Left ventricle myocardium superior (tissue), 1 donor: ENCODE measurements at regions not wholly inside any gene's neighbourhood (a gene's known extent, or its start where the extent isn't known, plus 50 kb on each side); places are given as distances from the start of the nearest gene placed in this dataset.

Source experiments
- ATAC-seq: fragments of 200-7000 bp; cut with Tn5 transposase; one replicate; pipeline ENCODE4 v1.9.1; 2020; ENCODE audit warnings: mild to moderate bottlenecking, moderate library complexity
- DNase-seq: peaks from one replicate; pipeline ENCODE4 v3.0.0-alpha.2; 2020
- intact Hi-C: fragments of 100-400 bp; cut with micrococcal nuclease; formaldehyde crosslinking; loops from one replicate; pipeline ENCODE4 v1.11.0; 2022
- donor health status: DM: no; HTN: yes; CAD: no; lungs with severe emphysema.

- DNase-seq (no peak), ATAC-seq (no peak)
- intact Hi-C loops, result no loop called here
Observed at GRCh38 chr13:50149214-50149613, 134.0 kb downstream of the KCNRG start.

DNA sequence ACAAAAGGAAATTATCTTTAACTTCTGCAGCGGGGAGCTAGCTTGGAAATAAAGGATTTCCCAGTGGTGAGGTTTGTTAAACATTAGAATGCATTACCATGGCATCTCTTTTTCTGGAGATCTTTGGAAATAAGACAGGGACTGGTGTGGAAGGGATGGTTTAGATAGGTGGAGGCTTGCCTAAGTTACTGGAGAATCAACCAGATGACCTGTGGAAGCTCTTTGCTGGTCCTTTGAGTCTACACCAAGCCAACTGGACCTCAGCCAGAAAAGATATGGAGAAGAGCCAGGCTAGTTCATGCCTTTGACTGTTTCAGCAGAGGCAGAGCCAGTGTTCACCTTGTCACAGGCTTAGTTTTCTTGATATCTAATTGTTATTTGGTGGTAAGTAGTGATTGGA is 134.7 kb downstream of the KCNRG start:
- ATAC-seq (peak; percentile 95), DNase-seq (no peak)
- intact Hi-C loops, result no loop called here

DNA sequence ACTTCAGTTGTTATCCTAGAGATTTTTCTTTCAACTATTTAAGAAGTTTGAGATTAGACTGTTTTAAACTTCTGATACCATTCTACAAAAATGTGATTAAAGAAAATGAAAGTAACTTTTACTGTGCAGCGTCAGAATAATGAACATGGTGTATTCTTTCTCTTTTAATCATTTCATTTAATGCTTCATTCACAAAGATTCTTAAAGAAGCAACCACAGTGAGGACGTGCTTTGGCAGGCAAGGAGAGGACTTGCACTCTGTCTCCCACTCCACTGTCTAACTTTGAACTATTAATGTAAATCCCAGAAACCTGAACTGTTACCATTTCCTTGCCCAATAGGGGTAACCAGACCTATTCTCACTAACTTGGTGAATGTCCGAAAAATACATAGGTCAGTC is 137.0 kb downstream of the KCNRG start:
- ATAC-seq, result no peak
- DNase-seq, result no peak
- intact Hi-C loops, result no loop called here

DNA sequence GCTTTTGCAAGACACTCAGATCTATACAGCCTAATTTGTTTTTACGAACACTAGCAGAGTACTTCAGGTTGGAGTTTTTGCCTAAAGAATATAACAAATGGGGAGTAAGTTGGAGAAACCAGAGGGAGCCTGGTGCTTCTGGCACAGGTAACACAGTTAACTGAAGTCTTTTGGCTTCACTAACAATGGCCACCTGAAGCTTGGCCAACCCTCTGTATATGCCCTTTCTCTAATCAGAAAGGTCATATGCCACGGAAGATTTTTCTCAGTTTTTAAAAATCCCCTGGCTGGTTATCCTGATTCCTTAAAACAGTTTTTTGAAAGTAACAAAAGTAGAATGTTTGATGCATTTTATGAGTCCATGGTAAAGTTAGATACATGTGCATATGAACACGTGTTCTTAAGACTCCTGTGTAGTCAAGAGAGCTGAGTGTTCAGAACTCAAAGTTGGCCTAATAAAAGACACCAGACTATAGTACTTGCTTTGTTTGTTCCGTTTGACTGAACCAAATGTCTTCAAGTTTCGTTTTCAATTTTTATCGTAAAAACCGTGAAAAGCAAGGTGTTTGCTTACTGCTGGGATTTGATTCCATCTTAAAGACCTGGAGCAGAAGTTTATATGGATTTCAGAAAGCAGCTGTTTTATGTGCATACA is 137.5 kb downstream of the KCNRG start:
- DNase-seq (no peak), ATAC-seq (no peak)
- intact Hi-C loops, result no loop called here

GRCh38 chr13:50153401-50153800 is 138.2 kb downstream of the KCNRG start:
- intact Hi-C loops, result no loop called here
- no peak for ATAC-seq
- DNase-seq, result no peak

- DNase-seq, result no peak
- intact Hi-C loops, result no loop called here
- ATAC-seq, result no peak
Observed at GRCh38 chr13:50153876-50154275, 138.6 kb downstream of the KCNRG start.

DNA sequence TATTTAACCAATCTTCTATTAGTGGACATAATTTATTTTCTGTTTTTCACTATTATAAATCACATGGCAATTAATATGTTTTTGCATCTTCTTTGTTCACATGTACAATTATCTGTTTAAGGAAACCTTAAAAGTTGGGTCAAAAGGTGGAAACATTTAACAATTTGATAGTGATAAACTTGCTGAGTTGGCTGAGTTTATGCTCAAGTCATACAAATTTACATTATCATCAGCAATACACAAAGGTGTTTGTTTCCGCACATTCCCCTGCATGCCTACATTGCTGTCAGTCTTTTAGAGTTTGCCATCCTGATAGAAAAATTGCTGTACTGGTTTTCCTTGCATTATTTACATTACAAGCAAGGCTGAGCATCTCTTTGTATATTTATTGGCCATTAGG is 139.5 kb downstream of the KCNRG start:
- no peak for ATAC-seq
- no peak for DNase-seq
- intact Hi-C loops, result no loop called here

GRCh38 chr13:50156140-50156539 is 140.9 kb downstream of the KCNRG start:
- intact Hi-C loops, result no loop called here
- ATAC-seq (no peak), DNase-seq (no peak)

- DNase-seq (no peak), ATAC-seq (peak; percentile 48)
- intact Hi-C loops, result no loop called here
Observed at GRCh38 chr13:50156561-50157127, 141.4 kb downstream of the KCNRG start.

DNA sequence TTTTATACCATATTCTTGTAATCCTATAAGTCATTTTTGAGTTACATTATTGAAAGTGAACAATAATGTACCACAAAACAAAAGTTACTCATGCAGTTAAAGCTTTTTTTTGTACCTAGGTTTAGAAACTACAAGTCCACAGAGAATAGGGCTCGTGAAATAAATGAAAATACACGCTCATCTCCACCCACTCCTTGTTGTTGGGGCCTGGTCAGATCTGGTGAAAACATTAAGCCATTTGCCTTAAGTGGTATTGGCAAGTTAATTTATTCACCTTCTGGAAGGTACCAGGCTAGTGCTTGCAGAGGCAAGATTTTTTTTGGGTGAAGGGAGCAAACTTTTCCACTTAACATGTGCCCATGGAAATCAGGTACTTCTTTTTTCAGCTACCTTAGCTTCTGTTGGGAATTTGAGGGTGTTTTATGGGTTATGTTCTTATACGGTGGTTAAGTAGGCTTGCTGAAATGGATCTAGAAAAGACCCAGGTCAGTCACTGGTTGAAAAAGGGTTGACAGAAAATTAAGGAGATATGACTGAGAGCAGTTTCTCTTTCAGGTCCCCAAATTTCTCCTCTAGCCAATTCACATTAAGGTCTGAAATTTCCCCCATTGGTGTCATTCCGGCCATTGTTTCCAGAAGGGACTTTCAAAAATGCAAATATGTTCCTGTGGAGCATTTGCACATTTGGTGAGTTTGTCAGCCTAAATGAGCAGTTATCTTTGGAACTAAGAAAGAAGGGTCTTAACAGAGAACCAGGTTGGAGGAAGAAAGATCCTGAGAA is 143.3 kb downstream of the KCNRG start:
- intact Hi-C loops, result no loop called here
- ATAC-seq (no peak), DNase-seq (no peak)

DNA sequence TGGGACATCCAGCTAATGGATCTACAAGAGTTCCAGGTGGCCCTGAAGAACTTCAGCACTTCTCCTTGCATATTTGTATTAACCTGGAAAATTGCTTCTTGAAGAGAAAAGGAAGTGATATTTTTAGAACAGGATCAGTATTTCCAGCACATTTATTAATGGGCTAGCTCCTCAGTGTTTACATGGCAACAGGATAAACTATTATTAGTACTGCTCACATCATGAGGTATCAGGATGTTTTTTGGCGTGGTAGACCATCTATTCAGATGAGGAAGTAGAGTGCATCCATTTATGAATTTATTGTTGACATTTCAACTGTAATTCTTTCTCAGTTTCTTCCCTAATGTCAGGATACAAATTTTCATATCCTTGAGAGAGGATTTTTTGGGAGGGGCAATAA is 144.4 kb downstream of the KCNRG start:
- no peak for ATAC-seq
- intact Hi-C loops, result no loop called here
- DNase-seq, result no peak

DNA sequence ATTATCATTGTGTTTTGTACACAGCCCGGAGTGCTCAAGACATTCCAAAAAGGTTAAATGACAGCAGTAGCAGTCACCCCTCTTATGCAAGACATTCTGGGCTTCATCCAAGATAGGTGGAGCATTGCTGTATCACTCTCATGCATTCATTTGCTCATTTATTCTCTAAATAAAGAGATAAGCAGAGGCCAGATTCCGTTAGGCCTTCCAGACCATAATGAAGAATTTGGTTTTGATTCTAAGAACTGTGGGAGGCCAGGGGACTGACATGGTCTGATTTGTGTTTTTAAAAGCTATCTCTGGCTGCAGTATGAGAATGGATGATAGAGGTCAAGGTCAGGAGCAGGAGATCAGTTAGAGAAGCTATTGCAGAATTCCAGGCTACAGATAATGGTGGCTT is 145.8 kb downstream of the KCNRG start:
- intact Hi-C loops, result no loop called here
- ATAC-seq, result no peak
- no peak for DNase-seq

DNA sequence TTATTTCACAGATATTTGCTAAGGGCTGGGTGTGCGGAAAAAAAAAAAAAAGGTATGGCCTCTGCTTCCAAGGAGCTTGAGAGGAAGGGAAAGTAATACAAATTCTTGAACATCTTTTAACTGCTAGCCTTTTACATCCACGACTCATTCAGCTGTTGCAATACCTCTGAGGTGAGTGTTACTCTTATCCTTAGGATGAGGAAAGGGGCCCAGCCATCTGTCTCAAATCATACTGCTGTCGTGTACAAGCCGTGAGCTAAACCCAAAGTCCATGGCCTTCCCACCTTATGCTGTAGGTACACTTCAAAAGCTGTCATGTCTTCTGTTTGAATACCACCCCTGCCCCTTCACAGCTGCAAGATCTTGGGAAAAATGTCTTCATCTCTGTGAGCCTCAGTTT is 146.8 kb downstream of the KCNRG start:
- ATAC-seq, result no peak
- intact Hi-C loops, result no loop called here
- DNase-seq, result no peak

- intact Hi-C loops, result no loop called here
- ATAC-seq (no peak), DNase-seq (no peak)
Observed at GRCh38 chr13:50162567-50162966, 147.3 kb downstream of the KCNRG start.

DNA sequence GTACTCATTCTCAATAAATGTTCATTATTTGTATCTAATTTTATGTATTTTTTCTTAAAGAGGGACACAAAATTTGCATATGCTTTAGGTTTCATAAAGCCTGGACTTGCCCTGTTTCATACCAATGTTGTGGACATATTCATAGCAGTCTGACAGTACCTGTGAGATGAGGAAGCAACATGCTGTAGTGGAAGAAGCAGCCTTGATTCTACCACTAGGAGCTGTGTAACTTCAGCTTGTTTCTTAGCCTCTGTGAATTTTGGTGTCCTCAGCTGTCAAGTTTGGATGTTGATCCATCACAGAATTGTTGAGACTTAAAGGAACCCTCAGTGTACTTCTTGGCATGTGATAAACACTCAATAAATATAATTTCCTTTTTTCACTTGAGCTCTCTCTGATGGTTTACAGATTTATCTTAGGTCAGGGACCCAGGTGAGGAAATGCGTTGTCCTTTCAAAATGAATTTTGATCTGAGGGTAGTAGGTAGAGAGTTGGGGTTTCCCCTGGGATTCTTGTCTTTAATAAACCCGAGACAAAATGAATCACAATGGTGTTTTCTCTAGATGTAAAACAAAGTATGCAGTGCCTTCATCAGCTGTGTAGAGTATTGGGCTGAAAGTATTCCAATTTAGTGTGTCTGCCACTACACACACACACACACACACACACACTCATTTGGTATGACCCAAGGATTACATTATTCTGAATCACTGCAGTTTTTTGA is 152.1 kb downstream of the KCNRG start:
- DNase-seq (no peak), ATAC-seq (no peak)
- intact Hi-C loops, result no loop called here

DNA sequence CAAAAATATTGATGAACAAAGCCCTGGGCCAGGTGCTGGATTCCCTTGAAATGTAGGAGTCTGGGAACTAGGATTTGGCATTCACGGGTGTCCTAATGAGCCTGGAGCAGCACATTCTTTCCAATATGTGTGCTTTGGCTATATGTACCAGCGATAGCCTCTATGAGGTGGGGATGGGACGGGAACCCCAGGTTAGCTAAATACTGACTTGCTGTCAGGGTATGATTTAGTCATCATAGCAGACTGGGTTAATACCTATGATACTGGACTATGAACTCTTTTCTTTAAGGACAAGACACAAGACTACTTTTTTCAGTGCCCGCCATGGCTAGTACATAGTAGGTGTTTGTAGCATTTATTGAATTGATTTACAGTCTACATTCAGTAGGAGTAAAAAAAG is 152.7 kb downstream of the KCNRG start:
- DNase-seq, result no peak
- intact Hi-C loops, result no loop called here
- ATAC-seq, result no peak

DNA sequence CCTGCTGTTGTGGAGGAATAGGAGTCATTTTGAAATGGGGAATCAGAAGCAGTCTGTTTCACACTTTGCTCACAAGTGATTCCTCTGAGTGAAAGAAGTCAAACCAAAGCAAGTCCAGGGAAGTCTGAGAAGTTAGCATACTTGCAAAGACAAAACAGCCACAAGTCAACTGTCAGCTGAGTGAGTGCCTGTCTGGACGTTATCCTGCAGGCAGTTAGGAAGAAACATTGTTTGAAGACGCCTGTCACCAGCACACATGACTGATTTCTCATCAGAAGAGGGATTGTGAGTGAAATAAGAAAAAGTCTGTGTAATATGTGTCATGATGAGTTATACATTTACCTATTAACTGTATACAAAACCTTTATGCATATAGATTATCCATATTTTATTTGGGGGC is 153.5 kb downstream of the KCNRG start:
- no peak for ATAC-seq
- intact Hi-C loops, result no loop called here
- DNase-seq, result no peak

DNA sequence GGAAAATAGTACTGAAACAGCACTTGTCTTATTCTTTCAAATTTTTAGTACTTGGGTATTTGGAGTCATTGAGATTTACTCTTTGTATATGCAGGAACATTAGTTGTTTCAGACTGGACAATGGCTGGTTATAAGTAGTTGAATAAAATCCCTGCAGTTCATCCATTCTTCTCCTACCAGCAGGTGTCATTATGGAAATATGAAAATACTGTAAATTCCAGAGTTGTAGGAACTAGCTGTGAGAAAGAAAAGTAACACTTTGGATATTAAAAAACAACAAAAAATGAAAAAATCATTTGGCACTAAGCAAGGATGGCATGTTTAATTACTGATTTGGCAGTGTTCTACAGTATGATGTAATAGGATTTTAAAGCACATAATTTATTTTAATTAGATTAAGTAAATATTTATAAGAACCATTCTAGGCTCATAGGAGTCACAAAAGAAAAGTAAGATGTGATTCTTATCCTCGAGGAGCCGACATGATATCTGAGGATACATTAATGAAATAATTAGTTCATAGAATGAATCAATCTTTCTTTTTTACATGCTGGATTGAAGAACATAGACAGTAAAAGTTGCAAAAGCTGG is 155.3 kb downstream of the KCNRG start:
- ATAC-seq (no peak), DNase-seq (no peak)
- intact Hi-C loops, result no loop called here

GRCh38 chr13:50171590-50172282 is 156.5 kb downstream of the KCNRG start:
- ATAC-seq, result no peak
- DNase-seq, result no peak
- intact Hi-C loops, result no loop called here
